ENCODE measurements at regions not wholly inside any gene's neighbourhood (a gene's known extent, or its start where the extent isn't known, plus 50 kb on each side); places are given as distances from the start of the nearest gene placed in this dataset.

- TF ChIP-seq CTCF (IDR thresholded peaks at IDR 0.05), result no peak
- DNase-seq (no peak), ATAC-seq (no peak)
- Histone ChIP-seq H3K4me3 (no peak overlapping the region), H3K27ac (no peak overlapping the region), H3K9me3 (peaks cover 0 to 4% (median 0%) of the 10 kb centered on the region in 11 donors), H3K27me3 (no peaks in the 10 kb centered on the region), H3K4me1 (no peaks in the 10 kb centered on the region), H3K36me3 (no peaks in the 10 kb centered on the region)
- intact Hi-C loops (cut with DNase I), result no loop called here
- 37 to 39% methylated on average over 2 of the region's 2 CpGs for WGBS, 2 donors
Measured at GRCh38 chr2:53067056-53067455, 700.5 kb upstream of the CHAC2 start.

GRCh38 chr2:53064154-53064553 lies 703.5 kb upstream of the CHAC2 start:
- no peak for TF ChIP-seq CTCF (IDR thresholded peaks at IDR 0.05)
- H3K4me1 ChIP-seq, result no peaks in the 10 kb centered on the region
- no peak for ATAC-seq
- intact Hi-C loops (cut with DNase I), result no loop called here
- WGBS, 2 donors, result 92 to 96% methylated on average over 1 of the region's 1 CpG
- no peak for DNase-seq
- no peak overlapping the region for H3K27ac ChIP-seq
- H3K27me3 ChIP-seq, result no peaks in the 10 kb centered on the region
- H3K4me3 ChIP-seq, result no peak overlapping the region
- H3K9me3 ChIP-seq, result peaks cover 0 to 8% (median 0%) of the 10 kb centered on the region in 11 donors
- no peaks in the 10 kb centered on the region for H3K36me3 ChIP-seq

- intact Hi-C loops (cut with DNase I), result no loop called here
- no peak for DNase-seq
- peaks cover 0 to 8% (median 0%) of the 10 kb centered on the region in 11 donors for H3K9me3 ChIP-seq
- H3K27ac ChIP-seq, result no peak overlapping the region
- peak in 1 of 8 donors; percentile 89 for ATAC-seq
- no peak for TF ChIP-seq CTCF (IDR thresholded peaks at IDR 0.05)
- no peaks in the 10 kb centered on the region for H3K36me3 ChIP-seq
- 59 to 77% methylated on average over 3 of the region's 3 CpGs for WGBS, 2 donors
- no peak overlapping the region for H3K4me3 ChIP-seq
- H3K27me3 ChIP-seq, result no peaks in the 10 kb centered on the region
- no peaks in the 10 kb centered on the region for H3K4me1 ChIP-seq
Measured at GRCh38 chr2:53058526-53058925, 709.1 kb upstream of the CHAC2 start.

GRCh38 chr2:53053937-53054336 lies 713.7 kb upstream of the CHAC2 start:
- peaks cover 0 to 16% (median 0%) of the 10 kb centered on the region in 11 donors for H3K9me3 ChIP-seq
- ATAC-seq (no peak), DNase-seq (no peak)
- intact Hi-C loops (cut with DNase I), result no loop called here
- no peaks in the 10 kb centered on the region for H3K27me3 ChIP-seq
- H3K27ac ChIP-seq, result no peak overlapping the region
- H3K36me3 ChIP-seq, result no peaks in the 10 kb centered on the region
- H3K4me1 ChIP-seq, result no peaks in the 10 kb centered on the region
- no peak overlapping the region for H3K4me3 ChIP-seq
- no peak for TF ChIP-seq CTCF (IDR thresholded peaks at IDR 0.05)

- Histone ChIP-seq H3K36me3 (no peaks in the 10 kb centered on the region), H3K9me3 (peaks cover 0 to 25% (median 0%) of the 10 kb centered on the region in 11 donors), H3K27me3 (no peaks in the 10 kb centered on the region), H3K27ac (no peak overlapping the region), H3K4me1 (no peaks in the 10 kb centered on the region), H3K4me3 (no peak overlapping the region)
- intact Hi-C loops (cut with DNase I), result no loop called here
- ATAC-seq (no peak), DNase-seq (no peak)
- TF ChIP-seq CTCF (IDR thresholded peaks at IDR 0.05), result no peak
Measured at GRCh38 chr2:53051157-53051556, 716.4 kb upstream of the CHAC2 start.
